ENCODE measurements at regions not wholly inside any gene's neighbourhood (a gene's known extent, or its start where the extent isn't known, plus 50 kb on each side); places are given as distances from the start of the nearest gene placed in this dataset.
A peak's percentile ranks its signal among the peaks of the same experiment; 100 is the strongest.

- DNase-seq (ENCODE audit: low read depth, low spot score): no peak
- in situ Hi-C loops (cut with HindIII; ENCODE audit: low pct_unique_long_range_greater_than_20kb, low sequenced_read_pairs): no loop called here
These were observed 105.4 kb upstream of the CNTN1 start for GRCh38 chr12:40586823-40587222.

DNA sequence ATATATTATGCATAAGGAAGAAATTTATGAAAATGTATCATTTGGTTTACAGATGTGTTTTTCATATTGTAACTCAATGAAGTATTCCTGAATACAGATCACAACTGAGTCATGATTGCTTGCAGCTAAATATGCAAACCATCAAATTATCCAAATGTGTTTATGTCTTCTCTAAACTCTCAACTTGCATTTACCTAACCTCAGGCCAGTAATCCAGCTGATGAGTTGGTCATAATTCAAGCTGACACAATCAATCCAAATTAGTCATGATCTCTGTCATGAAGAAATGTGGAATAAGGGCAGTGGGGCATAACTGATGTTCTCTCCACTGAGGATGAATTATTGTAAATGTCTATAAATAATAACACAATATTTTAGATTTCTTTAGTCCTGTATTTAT lies 104.8 kb upstream of the CNTN1 start:
- DNase-seq (ENCODE audit: low read depth, low spot score): no peak
- in situ Hi-C loops (cut with HindIII; ENCODE audit: low pct_unique_long_range_greater_than_20kb, low sequenced_read_pairs): no loop called here

GRCh38 chr12:40587970-40588369 lies 104.3 kb upstream of the CNTN1 start:
- in situ Hi-C loops (cut with HindIII; ENCODE audit: low pct_unique_long_range_greater_than_20kb, low sequenced_read_pairs): no loop called here

DNA sequence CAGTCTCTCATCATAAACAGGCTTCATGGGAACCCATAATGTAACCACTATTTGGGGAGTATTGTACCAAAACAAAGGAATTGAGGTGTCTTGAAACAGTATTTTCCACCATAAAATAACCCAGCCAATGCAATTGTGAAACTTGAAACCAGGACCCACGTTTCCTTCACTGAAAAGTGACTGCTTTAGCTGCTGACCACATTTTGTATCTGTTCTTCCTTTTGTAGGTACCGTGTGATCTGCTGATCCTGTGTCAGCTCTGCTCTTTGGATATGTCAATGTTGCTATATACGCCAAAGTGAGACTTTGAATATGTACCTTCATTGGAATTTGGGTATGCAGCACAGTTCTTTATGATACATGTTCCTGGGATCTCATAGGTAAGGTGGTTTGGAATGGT lies 95.1 kb upstream of the CNTN1 start:
- DNase-seq (ENCODE audit: low read depth, low spot score): no peak
- in situ Hi-C loops (cut with HindIII; ENCODE audit: low pct_unique_long_range_greater_than_20kb, low sequenced_read_pairs): no loop called here

More at GRCh38 chr12:40587970-40588369, 104.3 kb upstream of the CNTN1 start:
- no peak for DNase-seq (ENCODE audit: low read depth, low spot score)

GRCh38 chr12:40598073-40598472 lies 94.2 kb upstream of the CNTN1 start:
- no peak for DNase-seq (ENCODE audit: low read depth, low spot score)
- in situ Hi-C loops (cut with HindIII; ENCODE audit: low pct_unique_long_range_greater_than_20kb, low sequenced_read_pairs): no loop called here

DNA sequence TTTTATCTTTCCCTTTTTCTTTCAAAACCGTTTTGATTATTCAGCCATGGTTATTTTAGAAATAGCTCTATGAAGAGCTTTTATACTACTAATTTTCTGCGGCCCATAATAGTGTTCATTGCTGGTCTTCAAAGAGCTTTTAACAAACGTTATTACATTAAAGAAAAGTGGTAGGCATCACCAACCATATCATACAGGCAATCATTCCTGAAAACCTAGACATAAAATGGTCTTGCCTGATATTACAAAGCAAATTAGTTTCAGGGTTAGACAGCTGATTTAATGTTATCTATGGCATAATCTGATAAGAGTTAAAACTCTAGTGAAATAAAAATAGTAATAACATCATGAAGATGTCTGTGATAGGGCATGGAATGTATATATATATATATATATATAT lies 89.7 kb upstream of the CNTN1 start:
- in situ Hi-C loops (cut with HindIII; ENCODE audit: low pct_unique_long_range_greater_than_20kb, low sequenced_read_pairs): no loop called here
- no peak for DNase-seq (ENCODE audit: low read depth, low spot score)

DNA sequence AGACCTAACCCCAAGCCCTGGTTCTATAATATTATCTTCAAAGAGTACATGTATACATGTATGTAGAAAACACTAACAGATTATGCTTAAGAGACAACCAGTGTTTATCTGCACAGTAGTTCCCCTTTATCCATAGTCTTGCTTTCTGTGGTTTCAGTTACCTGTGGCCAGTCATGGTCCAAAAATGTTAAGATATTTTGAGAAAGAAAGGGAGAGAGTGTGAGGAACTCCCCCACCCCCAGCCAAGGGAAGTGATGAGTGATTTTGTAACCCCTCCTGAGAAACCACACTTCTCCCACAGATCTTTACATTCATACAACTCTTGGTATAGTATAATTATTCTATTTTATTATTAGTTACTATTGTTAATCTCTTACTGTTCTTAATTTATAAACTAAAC lies 77.3 kb upstream of the CNTN1 start:
- no peak for DNase-seq (ENCODE audit: low read depth, low spot score)
- in situ Hi-C loops (cut with HindIII; ENCODE audit: low pct_unique_long_range_greater_than_20kb, low sequenced_read_pairs): no loop called here

DNA sequence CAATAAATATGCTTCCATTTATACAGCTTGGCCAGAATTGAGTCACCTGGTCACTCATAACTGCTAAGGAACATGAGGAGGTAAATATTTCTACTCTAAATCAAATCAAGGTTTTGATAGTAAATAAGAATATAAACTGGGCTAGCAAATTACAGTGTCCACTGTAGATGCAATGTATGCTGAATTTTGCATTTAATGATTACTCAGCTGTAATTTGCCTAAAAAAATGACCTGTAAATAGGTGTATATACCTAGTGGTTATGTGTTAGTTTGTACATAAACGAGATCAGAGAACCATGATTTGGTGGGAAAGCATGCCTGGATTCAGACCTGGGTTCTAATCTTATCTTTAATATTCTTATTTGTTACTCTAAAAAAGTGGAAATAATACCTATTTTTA lies 76.6 kb upstream of the CNTN1 start:
- in situ Hi-C loops (cut with HindIII; ENCODE audit: low pct_unique_long_range_greater_than_20kb, low sequenced_read_pairs): no loop called here

GRCh38 chr12:40616383-40616915 lies 75.8 kb upstream of the CNTN1 start:
- in situ Hi-C loops (cut with HindIII; ENCODE audit: low pct_unique_long_range_greater_than_20kb, low sequenced_read_pairs): no loop called here
- DNase-seq (ENCODE audit: low read depth, low spot score): no peak

More for the DNA sequence above, 76.6 kb upstream of the CNTN1 start:
- DNase-seq (ENCODE audit: low read depth, low spot score): no peak

DNA sequence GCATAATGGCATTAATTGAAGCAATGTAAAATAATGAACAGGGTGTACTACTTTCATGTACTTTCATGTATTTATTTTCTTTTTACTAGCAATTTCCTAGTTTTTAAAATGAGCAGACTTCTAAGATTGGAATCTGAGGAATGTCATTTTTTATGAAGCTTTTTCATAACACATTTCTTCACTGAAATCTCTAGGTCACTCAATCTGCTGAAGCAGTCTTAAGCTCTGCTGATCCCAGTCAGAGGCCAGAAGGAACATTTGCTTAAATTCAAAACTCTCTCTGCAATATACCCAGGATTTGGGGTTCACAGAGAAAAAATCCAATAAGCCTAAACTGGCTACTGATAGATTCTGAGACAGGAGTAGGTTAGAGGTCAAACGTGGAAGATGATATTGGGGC lies 73.6 kb upstream of the CNTN1 start:
- no peak for DNase-seq (ENCODE audit: low read depth, low spot score)
- in situ Hi-C loops (cut with HindIII; ENCODE audit: low pct_unique_long_range_greater_than_20kb, low sequenced_read_pairs): no loop called here

DNA sequence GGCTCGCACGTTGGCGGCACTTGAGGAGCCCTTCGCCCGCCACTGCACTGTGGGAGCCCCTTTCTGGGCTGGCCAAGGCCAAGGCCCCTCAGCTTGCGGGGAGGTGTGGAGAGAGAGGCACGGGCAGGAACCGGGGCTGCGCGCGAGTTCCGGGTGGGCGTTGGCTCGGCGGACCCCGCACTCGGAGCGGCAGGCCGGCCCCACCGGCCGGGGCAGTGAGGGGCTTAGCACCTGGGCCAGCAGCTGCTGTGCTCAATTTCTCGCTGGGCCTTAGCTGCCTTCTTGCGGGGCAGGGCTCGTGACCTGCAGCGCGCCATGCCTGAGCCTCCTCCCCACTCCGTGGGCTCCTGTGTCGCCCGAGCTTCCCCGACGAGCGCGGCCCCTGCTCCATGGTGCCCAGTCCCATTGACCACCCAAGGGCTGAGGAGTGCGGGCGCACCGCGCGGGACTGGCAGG lies 71.6 kb upstream of the CNTN1 start:
- no peak for DNase-seq (ENCODE audit: low read depth, low spot score)
- in situ Hi-C loops (cut with HindIII; ENCODE audit: low pct_unique_long_range_greater_than_20kb, low sequenced_read_pairs): no loop called here

DNA sequence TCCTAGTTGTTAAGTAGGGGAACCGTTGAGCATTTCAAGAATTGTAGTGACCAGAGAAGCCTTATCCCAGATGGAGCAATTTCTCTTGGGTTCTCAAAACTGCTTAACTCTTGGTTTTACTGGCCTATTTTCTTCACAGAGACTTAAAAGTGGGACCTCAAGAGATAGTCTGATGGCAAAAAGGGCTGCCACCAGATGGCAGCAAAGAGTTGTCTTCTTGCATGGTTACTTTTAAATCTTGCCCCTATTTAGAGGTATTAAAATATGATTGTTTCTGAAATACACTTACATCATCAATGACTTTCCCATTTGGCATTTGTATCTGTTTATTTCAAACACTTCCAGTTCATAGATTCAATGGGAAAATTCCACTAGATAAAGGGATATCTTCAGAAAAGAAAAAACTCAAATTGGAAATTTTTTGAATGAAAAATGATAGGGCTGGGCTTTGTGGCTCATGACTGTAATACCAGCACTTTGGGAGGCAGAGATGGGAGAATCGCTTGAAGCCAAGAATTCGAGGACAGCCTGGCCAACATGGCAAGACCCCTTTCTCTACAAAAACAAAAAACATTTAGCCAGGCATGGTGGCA lies 69.9 kb upstream of the CNTN1 start:
- in situ Hi-C loops (cut with HindIII; ENCODE audit: low pct_unique_long_range_greater_than_20kb, low sequenced_read_pairs): no loop called here

GRCh38 chr12:40632171-40632570 lies 60.1 kb upstream of the CNTN1 start:
- DNase-seq (ENCODE audit: low read depth, low spot score): no peak
- in situ Hi-C loops (cut with HindIII; ENCODE audit: low pct_unique_long_range_greater_than_20kb, low sequenced_read_pairs): no loop called here

More for the DNA sequence above, 69.9 kb upstream of the CNTN1 start:
- peak; percentile 76 for DNase-seq (ENCODE audit: low read depth, low spot score)

DNA sequence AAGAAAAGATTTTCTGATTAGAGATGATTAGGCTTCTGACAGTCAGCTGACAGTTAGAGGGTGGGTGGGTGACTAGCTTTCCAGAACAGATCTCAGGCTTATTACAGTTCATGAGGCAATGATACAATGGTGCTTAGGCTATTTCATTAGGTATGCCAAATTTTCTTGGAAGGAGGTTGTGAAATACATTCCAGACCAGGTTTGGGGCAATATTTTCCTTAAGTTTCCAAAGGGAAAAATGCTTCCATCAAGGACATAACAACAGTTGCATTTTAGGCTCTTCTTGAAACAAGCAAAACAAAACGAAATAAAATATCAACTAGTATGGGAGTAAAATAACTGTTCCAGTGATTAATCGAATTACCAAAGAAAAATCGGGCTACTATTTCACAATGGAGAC lies 59.3 kb upstream of the CNTN1 start:
- in situ Hi-C loops (cut with HindIII; ENCODE audit: low pct_unique_long_range_greater_than_20kb, low sequenced_read_pairs): no loop called here
- DNase-seq (ENCODE audit: low read depth, low spot score): no peak

DNA sequence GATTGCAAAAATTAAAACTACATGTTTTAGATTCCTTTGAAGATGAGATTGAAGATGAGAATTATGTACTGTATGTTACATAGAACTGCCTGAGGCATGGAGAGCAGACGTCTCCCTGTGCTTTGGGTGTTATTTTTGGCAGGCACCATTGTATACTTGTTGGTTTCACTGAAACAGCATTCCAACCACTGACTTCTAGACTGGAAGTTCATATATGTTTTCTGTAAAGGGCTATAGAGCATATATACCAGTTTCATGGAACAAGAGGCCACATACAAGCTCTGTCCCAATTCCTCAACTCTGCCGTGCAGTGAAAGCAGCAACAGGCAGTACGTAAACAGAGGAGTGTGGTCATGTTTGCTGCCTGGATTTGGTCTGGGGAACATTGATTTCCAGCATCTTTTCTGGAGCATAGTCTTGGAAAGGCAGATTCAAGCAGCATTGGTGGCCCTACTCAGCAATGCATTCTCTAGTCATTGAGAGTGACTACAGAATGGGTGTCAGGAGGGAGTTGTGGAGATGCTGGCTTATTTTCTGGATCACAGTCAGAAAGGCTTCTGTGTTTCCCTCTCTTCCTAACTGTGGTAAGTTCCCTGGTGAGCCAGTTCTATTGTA lies 57.6 kb upstream of the CNTN1 start:
- in situ Hi-C loops (cut with HindIII; ENCODE audit: low pct_unique_long_range_greater_than_20kb, low sequenced_read_pairs): no loop called here
- no peak for DNase-seq (ENCODE audit: low read depth, low spot score)

- no peak for DNase-seq (ENCODE audit: low read depth, low spot score)
- in situ Hi-C loops (cut with HindIII; ENCODE audit: low pct_unique_long_range_greater_than_20kb, low sequenced_read_pairs): no loop called here
These were observed 57.0 kb upstream of the CNTN1 start for GRCh38 chr12:40635141-40635731.

Measured in SK-MEL-5 (cell line).